ENCODE measurements at regions not wholly inside any gene's neighbourhood (a gene's known extent, or its start where the extent isn't known, plus 50 kb on each side); places are given as distances from the start of the nearest gene placed in this dataset.

- no peaks in the 10 kb centered on the region for H3K27me3 ChIP-seq (replicated peaks; ENCODE audit: control insufficient read depth, insufficient read depth, low read length)
- no peak for DNase-seq (ENCODE audit: extremely low read depth, insufficient read length)
- TF ChIP-seq CTCF (IDR thresholded peaks at IDR 0.05; ENCODE audit: insufficient read depth, low read length, poor library complexity, severe bottlenecking): peak; percentile 1
- no peak overlapping the region for H3K4me3 ChIP-seq (replicated peaks; ENCODE audit: low read depth, low read length)
- H3K36me3 ChIP-seq (ENCODE audit: control insufficient read depth, insufficient read depth, low read length): no peaks in the 10 kb centered on the region
Observed at GRCh38 chr6:91337967-91338366, 751.1 kb upstream of the MAP3K7 start.

GRCh38 chr6:91330896-91331295 is 744.0 kb upstream of the MAP3K7 start:
- DNase-seq (ENCODE audit: extremely low read depth, insufficient read length): no peak
- no peaks in the 10 kb centered on the region for H3K36me3 ChIP-seq (ENCODE audit: control insufficient read depth, insufficient read depth, low read length)
- H3K27me3 ChIP-seq (replicated peaks; ENCODE audit: control insufficient read depth, insufficient read depth, low read length): no peaks in the 10 kb centered on the region
- no peak overlapping the region for H3K4me3 ChIP-seq (replicated peaks; ENCODE audit: low read depth, low read length)
- TF ChIP-seq CTCF (IDR thresholded peaks at IDR 0.05; ENCODE audit: insufficient read depth, low read length, poor library complexity, severe bottlenecking): no peak

GRCh38 chr6:91328241-91328640 is 741.4 kb upstream of the MAP3K7 start:
- Histone ChIP-seq H3K27me3 (replicated peaks; ENCODE audit: control insufficient read depth, insufficient read depth, low read length) (no peaks in the 10 kb centered on the region), H3K4me3 (replicated peaks; ENCODE audit: low read depth, low read length) (no peak overlapping the region), H3K36me3 (ENCODE audit: control insufficient read depth, insufficient read depth, low read length) (no peaks in the 10 kb centered on the region)
- no peak for TF ChIP-seq CTCF (IDR thresholded peaks at IDR 0.05; ENCODE audit: insufficient read depth, low read length, poor library complexity, severe bottlenecking)
- no peak for DNase-seq (ENCODE audit: extremely low read depth, insufficient read length)

GRCh38 chr6:91324711-91325110 is 737.8 kb upstream of the MAP3K7 start:
- Histone ChIP-seq H3K4me3 (replicated peaks; ENCODE audit: low read depth, low read length) (no peak overlapping the region), H3K36me3 (ENCODE audit: control insufficient read depth, insufficient read depth, low read length) (no peaks in the 10 kb centered on the region), H3K27me3 (replicated peaks; ENCODE audit: control insufficient read depth, insufficient read depth, low read length) (no peaks in the 10 kb centered on the region)
- no peak for TF ChIP-seq CTCF (IDR thresholded peaks at IDR 0.05; ENCODE audit: insufficient read depth, low read length, poor library complexity, severe bottlenecking)
- DNase-seq (ENCODE audit: extremely low read depth, insufficient read length): no peak

GRCh38 chr6:91317984-91318383 is 731.1 kb upstream of the MAP3K7 start:
- Histone ChIP-seq H3K4me3 (replicated peaks; ENCODE audit: low read depth, low read length) (no peak overlapping the region), H3K27me3 (replicated peaks; ENCODE audit: control insufficient read depth, insufficient read depth, low read length) (no peaks in the 10 kb centered on the region), H3K36me3 (ENCODE audit: control insufficient read depth, insufficient read depth, low read length) (no peaks in the 10 kb centered on the region)
- no peak for TF ChIP-seq CTCF (IDR thresholded peaks at IDR 0.05; ENCODE audit: insufficient read depth, low read length, poor library complexity, severe bottlenecking)
- DNase-seq (ENCODE audit: extremely low read depth, insufficient read length): no peak

GRCh38 chr6:91317247-91317835 is 730.5 kb upstream of the MAP3K7 start:
- DNase-seq (ENCODE audit: extremely low read depth, insufficient read length): no peak
- no peak for TF ChIP-seq CTCF (IDR thresholded peaks at IDR 0.05; ENCODE audit: insufficient read depth, low read length, poor library complexity, severe bottlenecking)

More at GRCh38 chr6:91317247-91317835, 730.5 kb upstream of the MAP3K7 start:
- Histone ChIP-seq H3K4me3 (replicated peaks; ENCODE audit: low read depth, low read length) (no peak overlapping the region), H3K36me3 (ENCODE audit: control insufficient read depth, insufficient read depth, low read length) (no peaks in the 10 kb centered on the region), H3K27me3 (replicated peaks; ENCODE audit: control insufficient read depth, insufficient read depth, low read length) (no peaks in the 10 kb centered on the region)
